GM12864 (cell line): ENCODE measurements at regions not wholly inside any gene's neighbourhood (a gene's known extent, or its start where the extent isn't known, plus 50 kb on each side); places are given as distances from the start of the nearest gene placed in this dataset.

Experiments used
- DNase-seq: peaks from one replicate; pipeline ENCODE4 v3.0.0-alpha.2; 2011; ENCODE audit warnings: low read depth
- H3K4me3 ChIP-seq: 2 replicates; pipeline ENCODE4 v1.5.1; 2011; ENCODE audit warnings: mild to moderate bottlenecking, low read depth, low read length, control low read depth
- CTCF ChIP-seq: IDR thresholded peaks from 2 replicates; pipeline ENCODE4 v1.5.1; 2011; ENCODE audit warnings: low read depth, mild to moderate bottlenecking, moderate library complexity, low read length, control low read depth, inconsistent platforms; ENCODE audit errors: missing control alignments

DNA sequence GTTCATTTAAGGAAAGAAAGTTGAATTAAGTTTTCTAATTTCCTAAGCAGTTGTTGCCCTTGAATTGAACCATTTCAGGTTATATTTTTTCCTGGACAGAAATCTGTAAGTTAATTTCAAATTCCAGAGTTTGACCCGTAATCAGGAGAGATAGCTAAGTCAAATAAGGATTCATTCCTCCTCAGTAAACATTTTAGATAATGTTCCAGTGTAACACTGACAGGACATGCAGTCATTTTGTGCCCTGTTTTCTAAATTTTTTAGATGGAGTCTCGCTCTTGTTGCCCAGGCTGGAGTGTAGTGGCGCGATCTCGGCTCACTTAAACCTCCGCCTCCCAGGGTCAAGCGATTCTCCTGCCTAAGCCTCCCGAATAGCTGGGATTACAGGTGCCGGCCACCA lies 371.7 kb downstream of the DIPK2A start:
- DNase-seq, result no peak
- H3K4me3 ChIP-seq, result no peak overlapping the region
- no peak for TF ChIP-seq CTCF

DNA sequence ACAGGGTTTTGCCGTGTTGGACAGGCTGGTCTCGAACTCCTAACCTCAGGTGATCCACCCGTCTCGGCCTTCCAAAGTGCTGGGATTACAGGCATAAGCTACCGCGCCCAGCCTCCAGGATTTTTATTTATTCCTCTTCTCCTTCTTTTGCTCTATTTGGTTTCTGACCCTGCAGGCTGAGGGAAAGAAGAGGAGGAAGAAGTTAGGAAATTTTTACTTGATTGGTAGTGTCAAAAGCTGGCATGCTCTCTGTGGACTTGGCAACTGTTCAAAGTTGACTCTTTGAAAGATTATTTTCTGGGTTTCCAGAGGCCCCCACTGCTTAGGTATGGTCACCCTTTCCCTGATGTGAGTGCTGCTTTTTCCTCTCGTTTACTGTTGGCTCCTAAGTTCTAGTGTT lies 372.2 kb downstream of the DIPK2A start:
- no peak for TF ChIP-seq CTCF
- DNase-seq, result no peak

GRCh38 chr3:144344925-144345548 lies 373.4 kb downstream of the DIPK2A start:
- DNase-seq, result no peak
- TF ChIP-seq CTCF, result no peak
- H3K4me3 ChIP-seq, result no peak overlapping the region

More for the DNA sequence above, 372.2 kb downstream of the DIPK2A start:
- no peak overlapping the region for H3K4me3 ChIP-seq

DNA sequence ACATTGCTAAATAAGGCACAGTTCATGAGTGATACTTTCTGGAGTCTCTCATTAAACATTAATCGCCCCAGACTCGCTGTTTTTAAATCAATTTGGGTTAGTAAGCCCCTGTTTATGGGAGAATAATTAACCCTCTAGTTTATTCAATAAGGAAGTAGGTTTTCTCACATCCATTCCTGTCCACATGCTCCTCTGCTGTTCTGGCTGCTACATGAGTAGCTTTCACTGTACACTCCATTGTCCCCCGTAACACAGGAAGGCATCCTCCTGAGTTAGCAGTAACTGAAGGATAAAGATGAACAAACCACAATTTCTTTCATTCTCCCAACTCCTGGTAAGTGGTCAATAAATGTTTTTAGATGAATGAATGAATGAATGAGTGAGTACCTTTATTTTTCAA lies 378.5 kb downstream of the DIPK2A start:
- no peak for DNase-seq
- TF ChIP-seq CTCF, result no peak
- H3K4me3 ChIP-seq, result no peak overlapping the region

DNA sequence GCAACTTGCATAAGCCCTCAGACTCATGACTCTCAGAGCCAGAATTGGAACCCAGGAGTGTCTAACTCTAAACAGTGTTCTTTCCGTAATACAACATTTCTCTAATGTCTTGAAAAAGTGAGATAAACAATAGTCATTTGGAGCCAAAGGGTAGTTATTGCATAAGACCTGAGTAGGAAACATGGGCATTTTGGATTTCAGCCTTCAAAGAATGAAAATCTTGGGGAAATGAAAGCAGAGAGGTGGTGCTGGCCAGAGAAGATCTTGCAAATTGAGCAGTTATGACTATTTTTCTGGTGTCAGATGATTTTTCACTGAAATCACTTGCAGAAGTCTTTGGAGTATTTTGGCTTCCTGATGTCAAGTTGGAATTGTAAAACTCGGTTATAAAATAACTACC lies 379.4 kb downstream of the DIPK2A start:
- DNase-seq, result no peak
- TF ChIP-seq CTCF, result no peak
- no peak overlapping the region for H3K4me3 ChIP-seq

GRCh38 chr3:144351773-144352365 lies 380.2 kb downstream of the DIPK2A start:
- no peak overlapping the region for H3K4me3 ChIP-seq
- no peak for DNase-seq
- no peak for TF ChIP-seq CTCF

DNA sequence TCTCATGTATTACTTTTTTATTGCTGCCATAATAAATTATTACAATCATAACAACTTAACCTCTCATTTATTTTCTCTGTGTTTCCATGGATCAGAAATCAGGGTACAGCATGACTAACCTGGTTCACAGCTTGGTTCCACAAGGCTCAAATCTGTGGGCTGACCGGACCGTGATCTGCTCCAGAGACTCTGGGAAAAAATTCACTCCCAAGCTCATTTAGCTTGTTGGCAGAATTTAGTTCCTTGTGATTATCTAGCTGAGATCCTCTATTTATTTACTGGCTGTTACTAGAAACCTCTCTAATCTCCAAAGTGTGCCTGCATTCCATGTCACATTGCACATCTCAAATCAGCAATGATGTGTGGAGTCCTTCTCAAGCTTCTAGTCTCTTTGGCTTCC lies 386.6 kb downstream of the DIPK2A start:
- no peak for TF ChIP-seq CTCF

More for the DNA sequence above, 386.6 kb downstream of the DIPK2A start:
- no peak for DNase-seq
- H3K4me3 ChIP-seq, result no peak overlapping the region
